Activated naive CD4-positive, alpha-beta T cell treated with anti-CD3 and anti-CD28 coated beads, Interleukin-2, amount 10 ng/mL, durations not matched to agents 7 days and 5 days (primary cell): ENCODE measurements at regions not wholly inside any gene's neighbourhood (a gene's known extent, or its start where the extent isn't known, plus 50 kb on each side); places are given as distances from the start of the nearest gene placed in this dataset.
A peak's percentile ranks its signal among the peaks of the same experiment; 100 is the strongest.

ENCODE experiments used
- CTCF ChIA-PET: fragments of 350-600 bp; sonication (Branson Sonifier 250); formaldehyde crosslinking; loops from one replicate; lab custom pipeline; 2021; ENCODE audit warnings: antibody characterized with exemption; lab: Charles Lee
- DNase-seq: peaks from one replicate; pipeline ENCODE4 v3.0.0-alpha.2; 2020
- H3K27ac Mint-ChIP-seq: one replicate; pipeline ENCODE4 v1.8.0; 2021; ENCODE audit warnings: mild to moderate bottlenecking, moderate library complexity, mixed read lengths
- H3K27me3 Mint-ChIP-seq: one replicate; pipeline ENCODE4 v1.8.0; 2021; ENCODE audit warnings: mild to moderate bottlenecking, mixed read lengths
- H3K36me3 Mint-ChIP-seq: one replicate; pipeline ENCODE4 v1.8.0; 2021; ENCODE audit warnings: mixed read lengths
- H3K4me1 Mint-ChIP-seq: one replicate; pipeline ENCODE4 v1.8.0; 2021; ENCODE audit warnings: mixed read lengths
- H3K4me3 Mint-ChIP-seq: one replicate; pipeline ENCODE4 v1.8.0; 2021; ENCODE audit warnings: mild to moderate bottlenecking, moderate library complexity, mixed read lengths
- H3K9me3 Mint-ChIP-seq: one replicate; pipeline ENCODE4 v1.8.0; 2021; ENCODE audit warnings: mixed read lengths

DNA sequence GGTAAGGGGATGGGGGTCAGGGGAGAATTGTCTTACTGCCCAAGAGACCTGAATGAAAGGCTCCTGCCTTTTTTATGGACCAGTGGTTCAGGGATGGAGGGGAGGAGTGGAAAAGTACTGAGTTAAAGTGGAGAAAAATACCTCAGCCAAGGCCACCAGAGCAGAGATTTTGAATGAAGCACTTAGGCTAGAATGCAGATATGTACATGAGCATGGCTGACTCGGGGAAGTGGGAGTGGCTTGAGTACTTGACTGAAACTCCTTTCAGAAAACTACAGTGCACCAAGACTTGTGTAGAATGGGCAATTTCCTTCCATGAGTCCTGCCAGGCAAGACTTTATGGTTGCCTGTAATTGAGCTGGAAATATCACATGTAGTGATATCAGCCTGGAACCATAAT is 429.6 kb upstream of the LRRC7 start:
- DNase-seq, result no peak
- no peaks in the 10 kb centered on the region for H3K27me3 Mint-ChIP-seq
- H3K9me3 Mint-ChIP-seq, result peaks cover 18% of the 10 kb centered on the region
- no peak overlapping the region for H3K27ac Mint-ChIP-seq
- no peaks in the 10 kb centered on the region for H3K4me1 Mint-ChIP-seq
- H3K36me3 Mint-ChIP-seq, result no peaks in the 10 kb centered on the region
- H3K4me3 Mint-ChIP-seq, result no peak overlapping the region
- CTCF ChIA-PET, result no interaction called here

DNA sequence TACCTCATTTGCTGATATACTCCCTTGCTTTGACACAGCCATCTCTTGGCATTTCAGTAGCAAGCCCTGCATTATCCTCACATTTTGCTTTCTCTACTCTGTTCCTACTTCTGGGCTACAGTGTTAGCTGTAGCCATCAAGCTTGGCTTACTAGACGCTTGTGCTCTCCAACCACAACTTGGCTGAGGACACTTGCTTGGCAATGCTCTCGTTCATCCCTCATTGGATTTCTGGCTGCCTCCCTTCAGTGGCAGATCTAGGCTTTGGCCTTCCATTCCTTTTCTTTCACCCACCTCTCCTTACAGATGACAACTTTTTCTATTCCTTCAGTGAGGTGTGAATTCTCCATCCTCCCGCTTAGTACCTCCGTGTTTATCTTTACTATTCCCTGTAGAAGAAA is 428.7 kb upstream of the LRRC7 start:
- H3K27me3 Mint-ChIP-seq, result no peaks in the 10 kb centered on the region
- no peaks in the 10 kb centered on the region for H3K4me1 Mint-ChIP-seq
- no peak for DNase-seq
- H3K9me3 Mint-ChIP-seq, result peaks cover 18% of the 10 kb centered on the region
- CTCF ChIA-PET, result no interaction called here
- no peak overlapping the region for H3K27ac Mint-ChIP-seq
- no peaks in the 10 kb centered on the region for H3K36me3 Mint-ChIP-seq
- H3K4me3 Mint-ChIP-seq, result no peak overlapping the region

DNA sequence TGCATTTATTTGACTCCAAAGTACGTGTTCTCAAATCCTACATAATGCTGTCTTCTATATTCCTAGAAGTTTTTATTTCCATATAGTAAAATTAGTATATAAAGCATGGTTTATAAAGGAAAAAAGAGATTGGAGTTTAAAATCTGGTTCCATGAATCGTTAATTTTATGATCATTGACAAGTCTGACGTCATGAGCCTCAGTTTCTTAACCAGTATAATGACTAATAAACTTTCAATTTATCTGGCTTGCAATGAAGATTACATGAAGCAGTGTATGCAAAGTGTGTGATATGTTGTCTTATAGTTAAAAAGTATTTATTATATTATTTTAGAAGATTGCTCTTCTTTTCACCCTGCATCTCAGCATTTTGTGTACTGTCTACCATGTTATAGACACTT is 421.4 kb upstream of the LRRC7 start:
- Mint-ChIP-seq H3K27ac (no peak overlapping the region), H3K9me3 (peaks cover 5% of the 10 kb centered on the region), H3K27me3 (no peaks in the 10 kb centered on the region), H3K4me3 (no peak overlapping the region), H3K4me1 (no peaks in the 10 kb centered on the region), H3K36me3 (no peaks in the 10 kb centered on the region)
- CTCF ChIA-PET, result no interaction called here
- no peak for DNase-seq

DNA sequence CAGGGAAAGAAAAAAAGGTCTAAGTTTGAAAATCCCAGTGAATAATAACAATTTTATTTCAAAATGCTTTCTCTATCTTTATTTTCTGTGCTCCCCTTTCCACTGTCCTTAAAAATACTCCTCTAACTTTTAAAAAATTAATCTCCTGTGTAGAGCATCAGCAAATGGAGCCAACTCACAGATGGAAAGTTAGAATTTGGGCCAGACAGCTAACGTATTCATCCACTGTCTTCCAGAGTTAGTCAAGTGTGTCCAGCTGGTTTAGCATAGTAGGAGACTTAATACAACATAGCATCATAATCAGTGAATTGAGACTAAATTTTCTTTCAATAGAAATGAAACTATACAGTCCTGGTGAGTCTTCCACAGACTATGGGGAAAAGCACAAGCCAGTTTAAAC is 419.0 kb upstream of the LRRC7 start:
- CTCF ChIA-PET, result no interaction called here
- Mint-ChIP-seq H3K27ac (no peak overlapping the region), H3K36me3 (no peaks in the 10 kb centered on the region), H3K9me3 (peaks cover 7% of the 10 kb centered on the region), H3K4me3 (no peak overlapping the region), H3K4me1 (no peaks in the 10 kb centered on the region), H3K27me3 (no peaks in the 10 kb centered on the region)
- DNase-seq, result no peak

DNA sequence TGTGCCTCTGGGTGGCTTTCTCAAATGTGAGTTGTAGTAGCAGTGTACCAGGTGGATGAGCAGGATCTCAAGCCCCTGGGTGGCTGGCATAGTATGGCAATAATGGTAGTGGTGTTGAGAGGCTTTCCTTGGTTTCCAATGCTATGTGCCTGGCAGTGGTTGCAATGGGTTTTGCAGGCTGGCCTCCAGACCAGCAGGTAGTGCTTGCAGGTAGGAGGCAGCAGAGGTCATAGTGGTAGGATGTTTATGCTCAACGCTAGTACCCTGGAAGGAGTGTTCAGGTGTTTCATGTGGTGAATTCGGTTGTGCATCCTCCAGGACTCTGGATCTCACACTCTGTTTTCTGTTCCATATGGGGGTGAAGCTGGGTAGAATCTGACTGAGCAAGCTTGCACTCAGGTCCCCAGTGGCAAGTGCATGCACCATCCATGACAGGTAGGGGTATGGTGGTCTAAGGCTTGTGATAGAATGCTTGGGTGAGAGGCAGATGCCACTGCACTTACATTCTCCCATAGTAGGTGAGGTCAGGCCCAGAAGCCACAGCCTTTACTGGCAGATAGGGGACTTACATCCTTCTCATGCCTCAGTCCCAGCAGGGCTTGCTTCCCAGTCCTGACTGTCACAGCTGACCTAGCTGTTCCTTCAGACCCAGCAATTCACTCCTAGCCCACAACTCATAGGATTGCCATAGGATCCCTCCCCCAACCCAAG is 410.5 kb upstream of the LRRC7 start:
- H3K27ac Mint-ChIP-seq, result no peak overlapping the region
- H3K4me3 Mint-ChIP-seq, result no peak overlapping the region
- H3K36me3 Mint-ChIP-seq, result no peaks in the 10 kb centered on the region
- no peaks in the 10 kb centered on the region for H3K27me3 Mint-ChIP-seq
- CTCF ChIA-PET, result interaction anchor here (0.6 kb wide), 1 partner anchor 424 kb away, joined by 3 read pairs; no protein-coding TSS in a partner anchor
- no peak for DNase-seq
- no peaks in the 10 kb centered on the region for H3K4me1 Mint-ChIP-seq
- peaks cover 12% of the 10 kb centered on the region for H3K9me3 Mint-ChIP-seq

DNA sequence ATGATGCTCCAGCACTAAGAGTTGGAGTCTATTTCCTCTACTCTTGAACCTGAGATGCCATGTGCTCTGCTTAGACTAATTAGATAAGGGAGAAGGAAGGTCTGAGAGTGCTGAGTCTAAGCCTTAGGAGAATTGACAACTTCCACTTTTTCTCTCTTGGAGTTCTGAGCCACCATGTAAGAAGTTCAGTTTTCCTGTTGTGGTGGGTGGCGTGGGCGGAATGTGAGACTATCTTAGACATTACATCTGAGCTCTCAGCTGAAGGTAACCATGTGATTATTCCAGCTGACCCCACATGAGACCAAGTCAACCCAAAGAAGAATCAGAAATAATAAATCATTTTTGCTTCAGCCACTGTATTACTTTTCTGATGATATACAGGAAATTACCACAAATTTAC is 404.5 kb upstream of the LRRC7 start:
- Mint-ChIP-seq H3K27me3 (no peaks in the 10 kb centered on the region), H3K9me3 (peaks cover 9% of the 10 kb centered on the region), H3K4me3 (no peak overlapping the region), H3K36me3 (no peaks in the 10 kb centered on the region), H3K27ac (no peak overlapping the region), H3K4me1 (no peaks in the 10 kb centered on the region)
- no peak for DNase-seq
- CTCF ChIA-PET, result no interaction called here

DNA sequence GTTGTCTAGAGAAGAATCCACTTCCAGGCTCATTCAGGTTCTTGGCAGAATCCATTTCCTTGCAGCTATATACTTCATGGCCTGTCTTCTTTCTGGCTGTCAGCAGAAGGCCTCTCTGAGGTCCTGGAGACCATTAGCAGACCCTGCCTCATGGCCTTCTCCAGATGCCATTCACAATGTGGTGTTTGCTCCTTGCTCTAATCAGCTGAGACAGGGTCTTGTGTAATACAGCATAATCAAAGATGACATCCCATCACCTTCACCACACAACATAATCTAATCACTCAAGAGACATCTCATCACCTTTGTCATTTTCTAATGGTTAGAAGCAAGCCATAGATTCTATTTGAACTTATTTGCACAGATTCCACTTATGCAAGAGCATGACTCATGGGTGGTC is 403.9 kb upstream of the LRRC7 start:
- CTCF ChIA-PET, result no interaction called here
- Mint-ChIP-seq H3K4me1 (no peaks in the 10 kb centered on the region), H3K27me3 (no peaks in the 10 kb centered on the region), H3K27ac (no peak overlapping the region), H3K36me3 (no peaks in the 10 kb centered on the region), H3K4me3 (no peak overlapping the region), H3K9me3 (peaks cover 9% of the 10 kb centered on the region)
- DNase-seq, result no peak

DNA sequence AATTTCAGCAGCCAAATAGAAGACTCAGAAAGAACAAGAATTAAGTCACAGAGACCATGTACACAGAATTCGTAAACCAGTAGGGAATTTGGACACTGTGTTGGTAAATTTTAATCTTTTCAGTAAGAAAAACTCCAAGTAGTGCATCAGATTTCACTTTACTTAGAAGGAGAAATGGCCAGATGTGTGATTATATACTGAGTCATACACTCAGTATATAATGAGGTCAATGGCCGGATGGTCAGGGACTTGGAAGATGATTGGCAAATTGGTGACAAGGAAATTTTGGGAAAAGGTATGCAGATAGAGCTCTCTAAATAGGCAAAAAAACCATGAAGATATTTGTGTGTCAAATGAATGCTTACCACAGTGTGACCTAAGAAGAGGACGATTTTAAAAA is 399.8 kb upstream of the LRRC7 start:
- peaks cover 22% of the 10 kb centered on the region for H3K9me3 Mint-ChIP-seq
- no peak for DNase-seq
- no peak overlapping the region for H3K4me3 Mint-ChIP-seq
- H3K4me1 Mint-ChIP-seq, result no peaks in the 10 kb centered on the region
- H3K27ac Mint-ChIP-seq, result no peak overlapping the region
- H3K27me3 Mint-ChIP-seq, result no peaks in the 10 kb centered on the region
- no peaks in the 10 kb centered on the region for H3K36me3 Mint-ChIP-seq
- CTCF ChIA-PET, result no interaction called here

DNA sequence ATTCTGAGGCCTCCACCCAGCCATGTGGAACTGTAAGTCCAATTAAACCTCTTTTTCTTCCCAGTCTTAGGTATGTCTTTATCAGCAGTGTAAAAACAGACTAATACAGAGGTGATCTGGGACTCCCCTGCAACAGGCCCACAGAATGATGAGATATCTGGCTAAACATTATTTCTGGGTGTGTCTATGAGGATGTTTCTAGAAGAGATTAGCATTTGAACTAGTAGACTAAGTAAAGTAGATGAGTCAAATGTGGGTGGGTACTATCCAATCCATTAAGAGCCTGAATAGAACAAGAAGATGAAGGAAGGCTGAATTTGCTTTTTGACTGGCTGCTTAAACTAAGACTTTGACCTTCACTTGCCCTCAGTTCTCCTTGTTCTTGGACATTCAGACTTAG is 396.5 kb upstream of the LRRC7 start:
- CTCF ChIA-PET, result no interaction called here
- no peak overlapping the region for H3K4me3 Mint-ChIP-seq
- peaks cover 17% of the 10 kb centered on the region for H3K9me3 Mint-ChIP-seq

DNA sequence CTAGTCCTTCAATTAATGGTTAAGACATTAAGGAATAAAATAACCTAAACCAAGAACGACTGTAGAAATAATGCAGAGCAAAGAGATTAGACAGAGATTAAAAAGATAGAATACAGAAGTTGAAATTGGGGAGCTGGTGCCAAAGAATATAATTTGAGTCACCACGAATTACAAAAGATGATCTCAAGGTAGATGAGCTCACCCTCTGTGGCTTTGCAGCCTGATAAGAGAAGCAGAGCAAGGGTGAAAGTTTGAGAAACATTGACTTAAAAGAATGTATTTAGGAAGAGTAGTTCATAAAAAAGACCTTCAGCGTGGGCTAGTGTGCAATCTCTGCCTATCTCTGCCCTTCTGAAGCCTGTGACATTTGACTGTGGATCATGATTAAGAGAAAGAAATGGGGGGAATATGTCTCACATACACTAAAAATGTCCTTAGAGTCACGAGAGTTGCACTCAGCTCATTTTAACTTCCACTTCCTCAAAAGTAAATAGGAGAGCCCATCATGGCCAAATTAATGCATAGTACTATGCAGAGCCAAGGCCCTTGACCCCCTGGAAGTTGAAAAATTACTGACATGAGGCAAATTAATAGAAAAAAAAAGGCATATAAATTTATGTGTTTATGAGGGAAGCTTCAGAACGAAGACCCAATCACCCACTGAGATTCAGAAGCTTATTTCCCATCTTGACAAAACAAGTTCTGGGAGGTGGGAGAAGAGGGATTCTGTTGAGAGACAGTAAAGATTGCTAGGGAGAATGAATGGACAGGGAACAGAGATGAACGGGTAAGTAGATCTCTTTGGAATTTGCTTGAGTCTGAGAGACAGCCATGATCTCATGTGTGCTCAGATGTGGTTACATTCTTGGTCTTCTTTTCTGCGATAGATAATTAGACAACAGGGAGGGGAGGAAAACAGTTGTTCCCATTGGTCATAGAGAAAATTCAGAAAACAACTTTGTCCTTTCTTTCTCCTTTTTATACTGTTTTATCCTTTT is 395.4 kb upstream of the LRRC7 start:
- H3K27me3 Mint-ChIP-seq, result no peaks in the 10 kb centered on the region
- no peak overlapping the region for H3K4me3 Mint-ChIP-seq
- CTCF ChIA-PET, result no interaction called here

More for the DNA sequence above, 396.5 kb upstream of the LRRC7 start:
- no peaks in the 10 kb centered on the region for H3K4me1 Mint-ChIP-seq
- no peak for DNase-seq
- no peak overlapping the region for H3K27ac Mint-ChIP-seq
- no peaks in the 10 kb centered on the region for H3K36me3 Mint-ChIP-seq
- H3K27me3 Mint-ChIP-seq, result no peaks in the 10 kb centered on the region

DNA sequence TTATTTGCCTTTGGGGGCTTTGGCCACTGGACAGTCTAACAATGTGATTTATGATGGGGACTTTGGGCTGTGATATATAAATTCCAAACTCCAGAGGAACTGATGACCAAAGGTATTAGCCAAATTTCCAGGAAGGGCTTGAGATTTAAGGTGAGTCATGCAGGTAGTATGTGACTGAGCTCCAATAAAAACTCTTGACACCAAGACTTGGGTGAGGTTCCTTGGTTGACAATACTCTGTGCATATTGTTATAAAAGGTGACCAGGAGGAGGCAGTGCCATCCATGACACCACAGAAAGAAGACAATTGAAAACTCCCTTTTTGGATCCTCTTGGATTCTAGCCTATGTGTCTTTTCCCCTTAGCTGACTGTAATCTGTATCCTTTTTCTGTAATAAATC is 392.7 kb upstream of the LRRC7 start:
- Mint-ChIP-seq H3K4me1 (no peaks in the 10 kb centered on the region), H3K9me3 (peaks cover 6% of the 10 kb centered on the region), H3K27ac (peak overlapping the region; percentile 19), H3K4me3 (no peak overlapping the region), H3K27me3 (no peaks in the 10 kb centered on the region), H3K36me3 (no peaks in the 10 kb centered on the region)
- CTCF ChIA-PET, result no interaction called here
- no peak for DNase-seq

More for the DNA sequence above, 395.4 kb upstream of the LRRC7 start:
- peaks cover 15% of the 10 kb centered on the region for H3K9me3 Mint-ChIP-seq
- no peak overlapping the region for H3K27ac Mint-ChIP-seq
- DNase-seq, result no peak
- no peaks in the 10 kb centered on the region for H3K36me3 Mint-ChIP-seq
- no peaks in the 10 kb centered on the region for H3K4me1 Mint-ChIP-seq

DNA sequence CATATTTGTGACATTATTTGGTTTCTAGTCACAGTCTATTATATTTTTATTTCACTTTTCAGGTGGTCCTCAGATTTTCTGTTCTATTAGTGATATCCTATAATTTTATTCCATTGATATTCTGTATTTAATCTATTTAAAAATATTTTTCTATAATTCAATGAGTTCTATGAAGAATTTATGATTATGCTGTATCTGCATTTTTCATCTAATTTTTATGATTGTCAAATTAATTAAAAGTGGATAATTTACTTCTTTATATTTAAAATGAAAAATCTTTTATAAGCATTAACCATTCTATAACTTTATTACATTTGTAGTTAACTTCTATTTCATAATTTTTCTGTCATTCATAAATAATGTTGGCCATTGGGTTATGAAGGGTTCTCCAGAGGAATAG is 387.4 kb upstream of the LRRC7 start:
- H3K9me3 Mint-ChIP-seq, result no peaks in the 10 kb centered on the region
- no peaks in the 10 kb centered on the region for H3K4me1 Mint-ChIP-seq
- no peaks in the 10 kb centered on the region for H3K27me3 Mint-ChIP-seq
- H3K36me3 Mint-ChIP-seq, result no peaks in the 10 kb centered on the region
- H3K27ac Mint-ChIP-seq, result no peak overlapping the region
- CTCF ChIA-PET, result no interaction called here
- no peak overlapping the region for H3K4me3 Mint-ChIP-seq
- DNase-seq, result no peak

DNA sequence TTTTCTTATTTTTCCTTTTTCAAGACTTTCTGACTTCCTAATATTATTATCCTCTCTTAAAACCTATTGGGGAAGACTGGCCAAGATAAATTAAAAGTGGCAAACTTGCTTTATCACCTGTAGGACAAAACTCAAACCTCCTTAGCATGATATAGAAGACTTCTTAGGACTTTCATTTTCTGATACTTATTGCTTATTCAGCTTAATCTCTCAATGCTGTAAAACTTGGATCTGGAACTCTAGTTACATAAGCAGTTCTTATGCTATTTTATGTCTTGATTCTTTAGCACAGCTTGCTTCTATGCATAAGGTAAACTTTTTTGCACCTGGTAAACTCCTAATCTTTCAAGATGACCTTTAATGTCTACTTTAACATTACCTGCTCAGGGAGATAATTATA is 382.3 kb upstream of the LRRC7 start:
- no peak for DNase-seq
- Mint-ChIP-seq H3K27ac (no peak overlapping the region), H3K36me3 (no peaks in the 10 kb centered on the region), H3K27me3 (no peaks in the 10 kb centered on the region), H3K4me3 (no peak overlapping the region), H3K9me3 (no peaks in the 10 kb centered on the region), H3K4me1 (no peaks in the 10 kb centered on the region)
- CTCF ChIA-PET, result no interaction called here

DNA sequence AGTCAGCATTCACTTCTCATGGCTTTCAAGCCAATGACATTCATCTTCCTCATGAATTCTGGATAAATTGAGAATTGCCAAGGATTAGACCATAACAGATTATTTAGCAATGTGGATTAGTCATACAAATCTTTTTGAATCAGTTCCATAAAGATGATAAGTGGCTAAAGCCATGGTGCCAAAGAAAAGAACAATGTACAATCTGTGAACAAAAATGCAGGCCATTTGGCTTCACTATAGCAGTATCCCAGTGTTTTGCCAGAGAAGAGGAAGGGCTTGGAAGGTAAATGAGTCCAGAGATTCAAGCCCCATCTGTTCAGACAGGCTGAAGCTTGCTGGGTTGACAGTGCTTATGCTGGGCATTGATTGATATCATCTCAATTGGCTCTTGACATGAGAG is 376.4 kb upstream of the LRRC7 start:
- H3K4me3 Mint-ChIP-seq, result no peak overlapping the region
- DNase-seq, result no peak
- H3K27ac Mint-ChIP-seq, result no peak overlapping the region
- no peaks in the 10 kb centered on the region for H3K4me1 Mint-ChIP-seq
- no peaks in the 10 kb centered on the region for H3K36me3 Mint-ChIP-seq
- no peaks in the 10 kb centered on the region for H3K27me3 Mint-ChIP-seq
- H3K9me3 Mint-ChIP-seq, result peaks cover 2% of the 10 kb centered on the region
- CTCF ChIA-PET, result no interaction called here

DNA sequence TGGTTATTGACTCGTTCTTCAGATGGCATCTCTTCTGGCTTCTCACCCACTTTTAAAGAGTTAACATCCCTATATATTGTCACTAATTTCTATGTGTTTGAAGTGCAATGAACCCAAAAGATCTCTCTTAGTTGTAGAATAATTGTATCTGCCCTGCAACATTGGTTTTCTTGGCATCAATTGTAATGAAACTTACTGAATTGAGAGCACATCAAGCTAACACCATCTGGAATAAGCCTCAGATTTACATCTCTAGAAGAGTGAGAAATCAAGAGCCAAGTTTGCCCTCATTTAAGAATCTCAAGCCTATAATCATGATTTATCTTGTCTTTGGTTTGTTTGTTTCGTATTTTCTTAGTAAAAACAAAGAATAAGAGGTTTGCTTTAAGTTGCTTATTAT is 372.6 kb upstream of the LRRC7 start:
- Mint-ChIP-seq H3K36me3 (no peaks in the 10 kb centered on the region), H3K27ac (no peak overlapping the region), H3K9me3 (peaks cover 2% of the 10 kb centered on the region), H3K27me3 (no peaks in the 10 kb centered on the region), H3K4me1 (no peaks in the 10 kb centered on the region), H3K4me3 (no peak overlapping the region)
- DNase-seq, result no peak
- CTCF ChIA-PET, result no interaction called here
